HEK293T (cell line): ENCODE measurements at regions not wholly inside any gene's neighbourhood (a gene's known extent, or its start where the extent isn't known, plus 50 kb on each side); places are given as distances from the start of the nearest gene placed in this dataset.

Experiments
- CTCF ChIA-PET: fragments of 350-600 bp; formaldehyde crosslinking; extraction: SDS; loops from one replicate; lab custom pipeline; 2021; ENCODE audit warnings: antibody characterized with exemption, inconsistent platforms; lab: Yijun Ruan, JAX
- POLR2A ChIA-PET: fragments of 350-600 bp; formaldehyde crosslinking; extraction: SDS; loops from one replicate; lab custom pipeline; 2020; ENCODE audit warnings: antibody characterized with exemption, inconsistent platforms; lab: Yijun Ruan, JAX
- DNase-seq: peaks from one replicate; pipeline ENCODE4 v3.0.0; 2012; ENCODE audit warnings: mixed read lengths; ENCODE audit errors: extremely low spot score
- ARNT ChIP-seq: fragments of 450-650 bp; IDR thresholded peaks from 2 replicates; pipeline ENCODE4 v1.6.1; 2017; ENCODE audit warnings: mild to moderate bottlenecking
- BHLHE40 ChIP-seq: fragments of 450-650 bp; IDR thresholded peaks from 2 replicates; pipeline ENCODE4 v1.6.1; 2016; ENCODE audit warnings: mild to moderate bottlenecking, moderate library complexity, borderline replicate concordance
- CTBP1 ChIP-seq: fragments of 450-650 bp; IDR thresholded peaks from 2 replicates; pipeline ENCODE4 v1.6.1; 2016; ENCODE audit warnings: borderline replicate concordance
- ELF4 ChIP-seq: fragments of 450-650 bp; IDR thresholded peaks from 2 replicates; pipeline ENCODE4 v1.6.1; 2017; ENCODE audit warnings: antibody characterized with exemption
- FOXA1 ChIP-seq: fragments of 450-650 bp; IDR thresholded peaks from 2 replicates; pipeline ENCODE4 v1.6.1; 2016; ENCODE audit warnings: mild to moderate bottlenecking
- FOXK2 ChIP-seq: fragments of 450-650 bp; IDR thresholded peaks from 2 replicates; pipeline ENCODE4 v1.6.1; 2016; ENCODE audit warnings: mild to moderate bottlenecking
- FOXM1 ChIP-seq: fragments of 450-650 bp; IDR thresholded peaks from 2 replicates; pipeline ENCODE4 v1.6.1; 2017; ENCODE audit warnings: mild to moderate bottlenecking, borderline replicate concordance
- HDGF ChIP-seq: fragments of 450-650 bp; IDR thresholded peaks from 2 replicates; pipeline ENCODE4 v1.6.1; 2017; ENCODE audit warnings: antibody characterized with exemption, borderline replicate concordance
- L3MBTL2 ChIP-seq: fragments of 450-650 bp; conservative IDR thresholded peaks from 2 replicates; pipeline ENCODE4 v1.6.1; 2016; ENCODE audit warnings: mild to moderate bottlenecking
- LEF1 ChIP-seq: fragments of 450-650 bp; IDR thresholded peaks from 2 replicates; pipeline ENCODE4 v1.6.1; 2017; ENCODE audit warnings: mild to moderate bottlenecking, borderline replicate concordance
- NFRKB ChIP-seq: fragments of 450-650 bp; IDR thresholded peaks from 2 replicates; pipeline ENCODE4 v1.6.1; 2016; ENCODE audit warnings: mild to moderate bottlenecking, moderate library complexity
- SP1 ChIP-seq: fragments of 450-650 bp; IDR thresholded peaks from 2 replicates; pipeline ENCODE4 v1.6.1; 2017
- SUZ12 ChIP-seq: fragments of 450-650 bp; IDR thresholded peaks from 2 replicates; pipeline ENCODE4 v1.6.1; 2016; ENCODE audit warnings: mild to moderate bottlenecking
- TARDBP ChIP-seq: fragments of 450-650 bp; IDR thresholded peaks from 2 replicates; pipeline ENCODE4 v1.6.1; 2016
- ZNF384 ChIP-seq: fragments of 450-650 bp; IDR thresholded peaks from 2 replicates; pipeline ENCODE4 v1.6.1; 2016
- TF ChIP-seq, protein P1 (sequence below): fragments of 450-650 bp; IDR thresholded peaks from 2 replicates; pipeline ENCODE4 v1.6.1; 2016

DNA sequence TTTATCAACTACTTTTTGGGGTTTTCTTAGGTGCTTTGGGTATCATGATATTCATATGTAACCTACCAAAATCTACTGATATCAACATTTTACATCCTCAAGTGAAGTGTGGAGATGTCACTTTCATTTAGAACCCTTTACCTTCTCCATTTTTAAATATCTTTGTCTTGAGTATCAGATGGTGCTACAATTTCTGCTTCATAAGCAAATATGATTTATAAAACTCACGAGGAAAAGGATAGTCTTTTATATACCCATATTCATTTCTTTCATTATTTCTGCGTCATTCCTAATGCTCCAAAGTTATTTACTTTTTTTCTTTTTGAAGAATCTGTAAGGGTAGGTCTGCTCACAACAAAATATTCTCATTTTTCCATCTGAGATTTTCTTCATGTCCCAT is 991.7 kb downstream of the CDH11 start:
- POLR2A ChIA-PET, result no interaction called here

DNA sequence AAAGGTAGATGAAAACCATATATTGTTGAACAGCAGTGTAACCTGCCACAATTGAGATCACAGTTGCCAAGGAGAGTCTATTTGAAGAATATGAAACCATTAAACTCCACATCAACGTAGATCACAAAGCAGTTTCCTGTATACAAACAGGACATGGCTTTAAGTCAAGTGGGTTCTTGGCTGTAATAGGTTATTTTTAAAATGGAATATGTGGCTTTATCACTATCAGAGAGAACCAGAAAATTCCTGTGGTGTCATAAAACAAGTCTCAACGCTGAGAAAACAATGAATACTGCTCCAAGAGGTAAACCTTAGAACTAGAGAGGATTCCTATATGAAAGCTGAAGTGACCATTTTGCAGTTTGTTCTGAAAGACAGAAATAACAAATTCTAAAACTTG is 999.7 kb downstream of the CDH11 start:
- POLR2A ChIA-PET, result no interaction called here

More for the DNA sequence above, 991.7 kb downstream of the CDH11 start:
- TF ChIP-seq SP1 (no peak), ARNT (no peak), FOXM1 (no peak), NFRKB (no peak), BHLHE40 (no peak), HDGF (no peak), FOXA1 (no peak), ELF4 (no peak), SUZ12 (no peak), L3MBTL2 (no peak), TARDBP (no peak), LEF1 (no peak), ZNF384 (no peak), CTBP1 (no peak), FOXK2 (no peak)
- TF ChIP-seq, protein P1, sequence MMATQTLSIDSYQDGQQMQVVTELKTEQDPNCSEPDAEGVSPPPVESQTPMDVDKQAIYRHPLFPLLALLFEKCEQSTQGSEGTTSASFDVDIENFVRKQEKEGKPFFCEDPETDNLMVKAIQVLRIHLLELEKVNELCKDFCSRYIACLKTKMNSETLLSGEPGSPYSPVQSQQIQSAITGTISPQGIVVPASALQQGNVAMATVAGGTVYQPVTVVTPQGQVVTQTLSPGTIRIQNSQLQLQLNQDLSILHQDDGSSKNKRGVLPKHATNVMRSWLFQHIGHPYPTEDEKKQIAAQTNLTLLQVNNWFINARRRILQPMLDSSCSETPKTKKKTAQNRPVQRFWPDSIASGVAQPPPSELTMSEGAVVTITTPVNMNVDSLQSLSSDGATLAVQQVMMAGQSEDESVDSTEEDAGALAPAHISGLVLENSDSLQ, result no peak
- no peak for DNase-seq
- CTCF ChIA-PET, result no interaction called here

DNA sequence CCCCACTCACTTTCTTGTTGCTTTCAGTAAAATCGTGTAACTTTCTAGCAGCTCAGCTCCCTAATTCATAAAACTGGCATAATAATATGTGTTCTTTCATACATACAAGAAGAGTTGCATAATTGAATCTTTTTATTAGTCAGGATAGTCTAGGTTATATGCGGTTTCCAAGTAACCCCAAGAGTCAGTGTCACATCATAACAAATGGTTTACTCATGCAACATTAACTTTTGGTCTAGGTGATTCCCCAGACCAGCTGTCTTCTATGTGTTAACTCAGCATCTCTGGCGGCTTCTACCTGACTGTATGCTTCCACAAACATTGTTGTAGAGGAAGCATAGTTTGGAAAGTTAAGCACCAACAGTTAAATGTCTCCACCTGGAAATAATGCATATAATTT is 1000.4 kb downstream of the CDH11 start:
- TF ChIP-seq, protein P1, result no peak
- TF ChIP-seq LEF1 (no peak), BHLHE40 (no peak), NFRKB (no peak), ARNT (no peak)
- no peak for DNase-seq
- POLR2A ChIA-PET, result no interaction called here
- CTCF ChIA-PET, result no interaction called here

More for the DNA sequence above, 999.7 kb downstream of the CDH11 start:
- DNase-seq, result no peak
- CTCF ChIA-PET, result no interaction called here
- no peak for TF ChIP-seq TARDBP
- TF ChIP-seq LEF1, result no peak
- no peak for TF ChIP-seq ARNT
- no peak for TF ChIP-seq ELF4
- TF ChIP-seq, protein P1, result no peak
- no peak for TF ChIP-seq L3MBTL2
- TF ChIP-seq HDGF, result no peak
- no peak for TF ChIP-seq BHLHE40
- no peak for TF ChIP-seq FOXM1
- TF ChIP-seq NFRKB, result no peak

DNA sequence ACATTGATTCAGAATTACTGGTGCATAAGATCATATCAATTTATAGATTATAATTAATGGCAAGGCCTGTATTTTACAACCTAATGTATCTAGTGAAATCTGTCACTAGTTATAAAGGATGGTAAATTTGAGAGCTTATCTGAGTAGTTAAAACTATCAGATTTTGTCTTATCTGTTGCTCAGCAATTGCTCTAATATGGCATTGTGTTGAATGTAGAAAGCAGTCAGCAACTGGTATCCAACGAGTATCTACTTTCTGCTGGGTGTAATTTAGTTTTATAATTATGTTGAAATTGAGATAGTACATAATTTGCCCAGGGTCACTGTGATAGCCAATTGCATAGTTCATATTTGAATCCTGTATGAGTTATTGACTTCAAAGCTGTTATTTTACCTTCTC is 1005.7 kb downstream of the CDH11 start:
- DNase-seq, result no peak
- CTCF ChIA-PET, result no interaction called here

DNA sequence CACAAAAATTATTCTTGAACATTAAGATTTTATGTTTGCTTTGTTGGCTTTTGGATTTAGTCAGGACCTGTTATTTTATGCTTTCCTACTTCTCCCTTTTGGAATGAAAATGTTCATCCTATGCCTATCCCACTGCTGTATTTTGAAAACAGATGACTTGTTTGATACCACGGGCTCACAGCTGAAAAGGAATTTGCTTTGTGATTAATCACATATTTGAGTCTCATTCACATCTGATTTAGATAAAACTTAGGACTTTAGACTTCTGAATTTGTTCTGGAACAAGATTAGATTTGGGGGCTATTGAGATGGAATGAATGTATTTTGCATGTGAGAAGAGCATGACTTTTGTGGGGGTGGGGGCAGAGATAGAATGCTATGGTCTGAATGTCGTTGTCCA is 1012.6 kb downstream of the CDH11 start:
- CTCF ChIA-PET, result no interaction called here
- POLR2A ChIA-PET, result no interaction called here
- TF ChIP-seq HDGF (no peak), LEF1 (no peak), L3MBTL2 (no peak), FOXM1 (no peak), SUZ12 (no peak), TARDBP (no peak), FOXA1 (no peak), FOXK2 (no peak), ARNT (no peak), ZNF384 (no peak), BHLHE40 (no peak), NFRKB (no peak), CTBP1 (no peak), SP1 (no peak)
- TF ChIP-seq, protein P1, result no peak
- DNase-seq, result no peak

More for the DNA sequence above, 1005.7 kb downstream of the CDH11 start:
- POLR2A ChIA-PET, result no interaction called here
- TF ChIP-seq ELF4 (no peak), ARNT (no peak), FOXA1 (no peak), SUZ12 (no peak), LEF1 (no peak), FOXM1 (no peak), CTBP1 (no peak), L3MBTL2 (no peak)
- TF ChIP-seq, protein P1, result no peak
